GM18870 (cell line): ENCODE measurements at regions not wholly inside any gene's neighbourhood (a gene's known extent, or its start where the extent isn't known, plus 50 kb on each side); places are given as distances from the start of the nearest gene placed in this dataset.
A peak's percentile ranks its signal among the peaks of the same experiment; 100 is the strongest.

Experiments used
- ATAC-seq: cut with Tn5 transposase; IDR thresholded peaks from one replicate; pipeline ENCODE4 v1.9.1; 2021; ENCODE audit warnings: moderate library complexity; ENCODE audit not compliant: unreplicated experiment

DNA sequence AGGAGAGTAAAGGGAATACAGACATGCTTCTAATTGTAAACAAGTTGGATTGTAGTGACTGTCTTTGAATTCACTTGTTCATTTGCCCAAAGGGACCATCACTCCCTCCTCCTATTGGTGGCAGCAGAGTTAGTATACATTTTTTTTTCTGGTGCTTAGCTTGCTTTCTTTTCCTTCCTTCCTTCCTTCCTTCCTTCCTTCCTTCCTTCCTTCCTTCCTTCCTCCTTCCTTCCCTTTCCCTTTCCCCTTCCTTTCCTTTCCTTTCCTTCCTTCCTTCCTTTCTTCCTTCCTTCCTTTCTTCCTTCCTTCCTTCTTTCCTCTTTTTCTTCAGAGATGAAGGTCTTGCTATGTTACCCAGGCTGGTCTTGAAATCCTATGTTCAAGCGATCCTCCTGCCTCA lies 94.8 kb upstream of the ATP6AP2 start:
- ATAC-seq = no peak

DNA sequence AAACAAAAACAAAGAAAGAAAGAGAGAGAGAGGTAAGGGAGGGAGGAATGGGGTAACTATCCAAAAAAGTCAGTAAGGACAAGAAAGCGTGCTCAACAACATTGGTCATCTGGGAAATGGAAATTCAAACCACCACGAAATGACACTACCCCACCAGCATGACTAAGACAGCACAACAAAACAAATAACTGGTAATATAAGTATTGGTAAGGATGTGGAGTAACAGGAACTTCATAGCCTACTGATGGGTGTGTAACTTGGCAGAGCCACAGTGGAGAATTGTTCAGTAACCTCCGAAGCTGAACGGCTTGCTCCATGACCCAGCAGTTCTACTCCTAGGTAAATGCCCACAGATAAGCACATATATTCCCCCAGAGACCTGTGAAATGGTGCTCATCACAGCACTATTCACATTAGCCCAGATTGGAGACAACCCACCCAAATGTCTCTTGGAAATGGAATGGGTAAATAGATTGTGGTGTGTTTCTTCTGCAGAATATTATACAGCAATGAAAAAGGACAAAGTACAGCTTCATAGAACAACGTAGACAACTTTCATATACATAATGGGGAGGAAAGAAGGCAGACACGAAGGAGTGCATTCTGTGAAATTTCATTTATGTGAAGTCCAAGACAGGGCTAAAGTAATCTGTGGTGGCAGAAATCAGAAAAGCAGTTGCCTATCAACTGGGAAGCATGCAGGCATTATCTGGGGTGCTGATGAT lies 95.5 kb upstream of the ATP6AP2 start:
- no peak for ATAC-seq

DNA sequence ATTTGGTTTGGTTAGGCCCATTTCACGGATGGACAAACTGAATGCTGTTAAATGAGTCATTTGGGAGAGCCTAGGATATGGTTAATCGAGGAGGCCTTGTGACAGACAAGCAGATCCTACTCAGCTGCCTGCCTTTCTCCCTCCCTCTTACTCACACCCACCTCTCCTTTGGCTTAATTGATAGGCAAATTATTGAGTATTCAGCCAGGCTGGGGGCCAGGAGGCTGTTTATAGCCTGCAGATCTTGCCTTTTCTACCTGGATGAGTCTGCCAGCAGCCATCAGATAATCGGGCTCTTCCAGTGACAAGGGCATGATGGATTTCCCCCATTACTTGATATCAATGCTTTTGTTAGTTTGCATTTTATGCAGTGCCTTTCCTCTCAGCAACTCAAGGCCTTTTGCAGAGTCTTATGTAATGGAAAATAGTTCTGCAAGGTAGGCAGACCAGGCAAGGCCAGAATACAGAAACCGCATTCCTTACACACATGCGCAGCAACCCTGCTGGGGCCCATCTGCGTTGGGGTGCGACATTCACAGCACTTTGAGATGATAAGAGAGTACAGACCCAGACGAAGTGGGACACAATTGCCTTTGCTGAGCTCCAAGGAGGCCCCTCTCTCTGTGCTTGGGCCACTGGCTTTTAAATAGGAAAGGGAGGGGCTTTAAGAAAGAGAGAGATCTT lies 96.2 kb upstream of the ATP6AP2 start:
- no peak for ATAC-seq

DNA sequence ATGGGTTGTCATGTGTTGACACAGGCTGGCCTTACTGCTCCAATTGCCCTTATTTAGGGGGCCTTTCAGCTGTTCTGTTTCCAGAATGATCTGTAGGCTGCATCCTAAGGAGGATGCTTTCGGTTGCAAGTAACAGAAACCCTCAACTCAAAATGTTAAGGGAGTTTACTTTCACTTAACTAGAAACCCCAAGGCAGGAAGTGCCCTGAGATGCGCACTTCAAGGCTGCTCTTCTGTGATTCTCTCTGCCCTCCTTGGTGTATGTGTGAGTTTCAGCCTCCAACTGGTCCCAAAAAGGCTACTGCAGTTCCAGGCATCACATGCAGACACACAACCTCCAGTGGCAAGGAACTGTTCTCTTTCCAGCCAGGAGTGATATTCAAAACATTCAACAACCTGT lies 97.3 kb upstream of the ATP6AP2 start:
- ATAC-seq = no peak

DNA sequence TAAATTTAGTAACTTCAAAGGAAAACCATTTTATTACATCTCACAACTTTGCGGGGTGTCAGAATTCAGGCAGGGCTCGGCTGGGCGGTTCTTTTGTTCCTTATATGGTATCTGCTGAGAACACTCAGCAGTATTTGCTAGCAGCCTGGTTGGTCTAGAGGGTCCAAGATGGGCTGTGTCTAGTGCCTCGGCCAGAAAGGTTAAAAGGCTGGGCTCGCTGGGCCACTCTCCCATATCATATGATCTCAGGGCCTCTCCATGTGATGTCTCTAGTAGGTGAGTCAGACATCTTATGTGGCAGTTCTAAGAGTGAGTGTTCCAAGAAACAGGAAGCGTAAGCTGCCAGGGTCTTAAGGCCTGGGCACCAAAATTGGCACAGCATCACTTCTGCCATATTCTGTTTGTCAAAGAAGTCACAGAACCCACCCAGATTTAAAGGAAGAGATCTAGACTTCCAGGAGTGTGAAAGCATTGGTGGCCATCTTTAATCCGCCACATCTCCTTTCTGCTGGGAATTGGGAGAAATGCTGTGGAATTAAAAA lies 100.9 kb upstream of the ATP6AP2 start:
- ATAC-seq = no peak

DNA sequence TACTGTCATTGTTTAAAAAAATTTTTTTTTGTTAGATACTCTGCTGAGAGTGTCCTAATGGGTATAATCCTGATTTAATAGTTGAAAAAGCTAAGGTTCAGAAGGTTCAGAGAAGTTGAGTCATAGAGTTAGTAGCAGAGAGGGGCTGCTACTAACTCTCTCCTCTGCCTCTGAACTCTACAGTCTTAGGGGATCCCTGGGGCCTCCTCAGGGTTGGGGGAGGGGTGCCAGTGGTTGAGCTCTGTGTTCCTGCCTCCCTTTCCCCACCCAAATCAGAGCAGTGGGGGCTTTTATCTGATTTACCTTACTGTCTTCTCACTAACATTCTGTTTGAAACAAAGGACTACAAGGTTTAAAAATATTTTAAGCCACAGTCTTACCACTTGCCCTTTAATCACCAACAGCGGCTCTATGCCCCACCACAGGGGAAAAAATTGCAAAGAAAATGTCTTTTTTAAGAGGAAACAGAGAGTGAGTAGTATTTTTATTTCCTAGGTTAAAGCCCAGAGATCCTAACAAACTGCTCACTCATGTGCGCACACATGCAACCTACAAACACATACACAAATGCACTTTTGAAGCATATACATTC lies 102.2 kb upstream of the ATP6AP2 start:
- no peak for ATAC-seq

DNA sequence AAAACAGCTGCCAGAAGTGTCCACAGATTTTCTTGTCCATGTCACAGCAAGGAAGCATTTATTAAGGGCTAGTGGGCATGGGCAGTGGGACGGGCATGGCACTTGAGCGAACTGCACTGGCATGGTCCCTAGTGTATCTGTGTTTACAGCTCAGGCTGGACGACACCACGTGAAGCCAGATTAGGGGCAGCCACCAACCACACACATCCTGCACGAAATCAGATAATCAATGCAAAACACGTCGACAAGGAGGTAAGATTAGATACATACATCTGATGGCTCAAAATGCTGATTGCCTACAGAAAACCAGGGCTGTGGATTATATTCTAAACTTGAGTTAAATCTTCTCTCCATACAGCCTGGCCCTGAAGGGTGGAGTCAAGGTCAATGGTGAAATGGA lies 103.8 kb upstream of the ATP6AP2 start:
- no peak for ATAC-seq

DNA sequence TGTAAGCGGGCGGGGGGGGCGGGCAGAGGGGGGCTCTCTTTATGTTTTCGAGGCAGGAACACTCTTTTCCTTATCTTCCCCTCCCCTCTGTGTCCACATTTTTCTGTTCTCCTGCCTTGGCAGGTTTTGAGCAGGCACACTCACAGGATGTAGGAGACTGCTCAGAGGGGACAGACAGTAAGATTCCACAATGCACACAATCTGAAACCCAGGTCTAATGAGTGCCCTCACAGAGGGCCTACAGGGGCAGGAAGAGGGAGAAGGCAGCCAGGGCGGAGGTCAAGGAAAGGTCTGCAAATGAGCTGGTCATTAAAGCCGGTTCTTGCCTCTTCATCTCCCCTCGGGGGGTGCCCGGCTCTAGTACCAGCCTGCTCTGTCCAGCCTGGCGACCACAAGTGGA lies 106.1 kb upstream of the ATP6AP2 start:
- ATAC-seq = no peak

DNA sequence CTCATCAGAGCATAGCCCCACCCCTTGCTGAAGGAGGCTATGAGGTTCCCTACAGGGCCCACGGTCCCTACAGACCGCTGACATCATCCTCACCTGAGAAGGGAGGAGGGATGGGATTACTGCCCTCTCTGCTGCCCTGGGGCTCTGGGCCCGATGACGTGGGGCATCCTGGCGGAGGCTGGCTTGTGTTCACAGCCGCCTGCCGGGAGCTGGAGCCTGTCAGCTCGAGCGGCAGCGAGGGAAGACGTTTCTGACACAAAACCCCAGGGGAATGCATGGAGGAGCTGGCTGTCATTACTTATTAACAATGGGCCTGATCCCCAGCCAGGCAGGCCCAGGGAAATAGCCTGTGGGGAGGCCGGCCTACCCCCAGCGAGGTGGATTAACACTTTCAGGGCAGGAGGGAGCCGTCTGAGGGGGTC lies 106.6 kb upstream of the ATP6AP2 start:
- no peak for ATAC-seq

DNA sequence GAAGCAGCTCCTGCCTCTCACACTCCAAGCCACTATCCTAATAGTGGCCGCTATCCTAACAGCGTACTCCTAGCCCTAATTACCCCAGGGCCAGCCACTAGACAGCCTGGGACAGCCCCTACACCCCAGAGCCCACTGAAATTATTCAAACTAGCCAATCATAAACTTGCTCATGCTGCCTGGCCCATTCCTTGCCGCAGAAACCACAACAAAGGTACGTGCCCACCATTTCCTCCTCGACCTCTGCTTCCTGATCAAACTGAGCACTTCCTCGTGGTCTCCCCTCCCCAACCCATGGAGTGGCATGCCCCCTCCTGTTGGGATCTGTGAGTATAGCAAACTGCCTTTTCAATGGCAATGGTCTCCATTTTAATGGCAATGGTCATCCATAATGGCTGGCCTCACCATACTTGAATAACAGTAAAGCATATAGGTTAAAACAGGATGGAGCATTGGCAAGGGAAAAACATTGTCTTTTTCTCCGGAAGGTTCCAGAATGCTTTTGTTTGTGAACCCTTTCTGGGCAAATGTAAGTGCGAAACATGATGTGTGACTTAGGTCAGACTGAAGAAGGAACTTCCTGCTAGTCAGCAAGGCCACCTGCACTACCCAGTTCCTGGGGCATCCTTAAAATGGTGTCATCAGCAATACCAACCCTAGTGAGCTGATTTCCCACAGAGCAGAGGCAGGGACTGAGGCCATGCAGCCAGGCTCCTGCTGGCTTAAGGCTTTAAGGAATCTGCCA lies 107.1 kb upstream of the ATP6AP2 start:
- ATAC-seq = no peak

DNA sequence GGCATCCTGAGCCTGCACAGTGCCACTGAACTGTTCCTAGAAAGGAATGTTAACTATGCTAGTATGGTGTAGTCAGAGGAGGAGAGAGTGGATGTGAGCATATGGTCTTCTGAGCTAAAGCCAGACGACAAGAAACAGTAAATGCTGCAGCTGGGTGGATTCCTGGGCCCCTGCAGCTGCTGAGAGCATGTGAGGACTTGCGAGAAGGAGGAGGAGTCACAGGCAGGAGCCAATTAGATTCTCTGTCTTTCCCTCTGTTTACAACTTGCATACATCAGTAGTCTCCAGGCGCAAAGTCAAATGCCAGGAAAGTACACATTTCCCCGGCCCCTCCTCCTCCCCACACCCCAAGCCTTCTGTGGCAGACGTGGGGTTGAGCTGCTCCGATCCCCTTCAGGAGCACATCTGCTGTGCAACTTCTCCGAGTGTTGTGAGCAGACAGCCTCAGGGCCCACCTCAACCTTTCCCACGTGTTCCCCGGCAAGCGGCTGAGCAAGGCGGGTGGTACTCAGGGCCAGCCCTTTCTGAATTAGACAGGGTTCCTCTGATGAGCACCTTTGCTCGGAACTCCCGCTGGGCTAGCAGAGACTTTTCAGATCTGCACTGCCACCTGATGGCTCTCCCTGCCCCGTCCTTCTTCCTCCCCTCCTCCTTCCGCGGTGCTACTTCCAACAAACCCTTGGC lies 108.7 kb upstream of the ATP6AP2 start:
- peak; percentile 51 for ATAC-seq

DNA sequence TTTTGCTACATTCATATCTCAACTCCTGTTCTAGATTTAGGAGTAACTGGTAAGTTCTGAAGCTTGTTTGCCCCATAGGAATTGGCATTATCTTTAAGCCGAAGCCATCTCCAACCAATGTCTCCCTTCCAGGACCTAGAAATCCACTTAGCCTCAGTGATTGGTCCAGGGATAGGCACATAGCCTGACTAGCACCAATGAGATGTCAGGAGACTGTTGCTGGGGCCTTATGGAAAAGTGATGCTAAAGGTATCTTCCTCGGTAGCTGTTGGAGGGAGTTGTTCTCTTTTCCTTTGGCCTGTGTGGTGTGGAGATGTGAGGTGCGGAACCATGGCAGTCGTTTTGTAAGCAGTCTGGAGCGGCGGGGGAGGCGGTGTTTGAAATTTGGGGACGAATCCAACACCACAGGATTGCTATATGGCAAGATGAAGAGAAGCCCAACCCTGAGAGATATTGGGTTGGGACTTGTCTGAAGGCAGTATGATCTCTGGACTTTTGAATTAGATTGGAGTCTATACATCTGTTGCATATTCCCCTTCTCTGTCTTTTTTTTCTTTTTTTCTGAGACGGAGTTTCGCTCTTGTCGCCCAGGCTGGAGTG lies 109.8 kb upstream of the ATP6AP2 start:
- ATAC-seq = no peak

DNA sequence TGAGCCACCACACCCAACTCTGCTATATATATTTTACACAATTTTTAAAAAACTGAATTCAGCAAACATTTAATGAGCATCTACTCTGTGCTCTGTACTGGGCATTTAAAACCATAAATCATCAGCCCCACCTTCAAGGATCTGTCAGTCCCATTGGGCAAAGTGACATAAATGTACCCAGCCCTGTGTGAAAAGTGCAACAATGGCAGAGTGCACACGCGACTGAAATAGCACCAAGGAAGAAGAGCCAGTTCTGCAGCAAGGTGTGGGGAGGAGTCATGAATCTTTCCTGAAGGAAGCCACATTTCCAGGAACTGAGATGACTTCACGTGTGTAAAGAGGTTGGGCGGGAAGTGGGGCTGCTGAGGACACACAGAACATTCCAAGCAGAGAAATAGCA lies 111.5 kb upstream of the ATP6AP2 start:
- no peak for ATAC-seq

DNA sequence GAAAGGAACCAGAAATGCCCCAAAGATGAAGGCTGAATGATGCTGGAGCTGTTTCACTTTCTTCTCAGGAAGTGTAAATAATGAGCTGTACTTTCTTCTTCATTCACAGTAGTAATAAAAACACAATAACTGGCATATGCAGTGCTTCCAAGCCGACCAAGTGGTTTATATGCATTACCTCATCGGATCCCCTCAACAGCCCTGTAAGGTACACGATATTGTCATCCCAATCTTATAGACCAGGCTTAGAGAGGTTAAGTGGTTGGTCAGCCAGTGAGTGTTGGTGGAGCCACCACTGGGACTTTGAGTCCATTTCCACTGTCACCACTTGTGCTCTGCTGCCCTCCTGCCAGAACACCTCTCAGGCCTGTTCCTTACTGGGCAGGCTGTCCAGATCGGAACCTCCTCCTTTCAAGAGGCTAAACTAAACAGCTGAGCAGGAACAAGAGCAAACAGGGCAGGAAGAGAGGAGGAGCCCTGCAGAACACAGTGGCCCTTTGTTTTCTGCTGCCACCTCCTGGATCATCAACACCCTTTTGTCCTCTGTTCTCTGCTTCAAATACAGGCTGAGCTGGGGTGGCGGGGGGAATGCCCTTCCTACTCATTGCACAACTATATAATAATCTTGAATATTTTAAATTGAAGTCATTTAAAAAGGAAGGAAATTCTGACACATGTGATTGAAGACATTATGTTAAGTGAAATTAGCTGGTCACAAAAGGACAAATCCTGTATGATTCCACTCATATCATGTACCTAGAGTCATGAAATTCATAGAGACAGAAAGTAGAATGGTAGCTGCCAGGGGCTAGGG lies 112.5 kb upstream of the ATP6AP2 start:
- peak; percentile 49 for ATAC-seq

DNA sequence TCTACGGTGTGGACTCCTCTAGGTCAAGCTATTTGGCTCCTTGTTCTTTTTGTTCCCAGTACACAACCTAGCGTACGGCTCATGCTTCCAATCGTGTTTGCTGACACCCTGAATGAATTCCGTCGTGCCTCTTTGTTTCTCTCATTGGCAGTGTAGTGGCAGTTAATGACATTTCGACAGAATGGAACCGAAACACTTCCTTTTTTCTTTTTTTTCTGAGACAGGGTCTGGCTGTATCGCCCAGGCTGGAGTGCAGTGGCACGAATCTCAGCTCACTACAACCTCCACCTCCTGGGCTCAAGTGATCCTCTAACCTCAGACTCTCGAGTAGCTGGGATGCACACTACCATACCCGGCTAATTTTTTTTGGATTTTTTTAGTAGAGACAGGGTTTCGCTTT lies 113.3 kb upstream of the ATP6AP2 start:
- no peak for ATAC-seq

DNA sequence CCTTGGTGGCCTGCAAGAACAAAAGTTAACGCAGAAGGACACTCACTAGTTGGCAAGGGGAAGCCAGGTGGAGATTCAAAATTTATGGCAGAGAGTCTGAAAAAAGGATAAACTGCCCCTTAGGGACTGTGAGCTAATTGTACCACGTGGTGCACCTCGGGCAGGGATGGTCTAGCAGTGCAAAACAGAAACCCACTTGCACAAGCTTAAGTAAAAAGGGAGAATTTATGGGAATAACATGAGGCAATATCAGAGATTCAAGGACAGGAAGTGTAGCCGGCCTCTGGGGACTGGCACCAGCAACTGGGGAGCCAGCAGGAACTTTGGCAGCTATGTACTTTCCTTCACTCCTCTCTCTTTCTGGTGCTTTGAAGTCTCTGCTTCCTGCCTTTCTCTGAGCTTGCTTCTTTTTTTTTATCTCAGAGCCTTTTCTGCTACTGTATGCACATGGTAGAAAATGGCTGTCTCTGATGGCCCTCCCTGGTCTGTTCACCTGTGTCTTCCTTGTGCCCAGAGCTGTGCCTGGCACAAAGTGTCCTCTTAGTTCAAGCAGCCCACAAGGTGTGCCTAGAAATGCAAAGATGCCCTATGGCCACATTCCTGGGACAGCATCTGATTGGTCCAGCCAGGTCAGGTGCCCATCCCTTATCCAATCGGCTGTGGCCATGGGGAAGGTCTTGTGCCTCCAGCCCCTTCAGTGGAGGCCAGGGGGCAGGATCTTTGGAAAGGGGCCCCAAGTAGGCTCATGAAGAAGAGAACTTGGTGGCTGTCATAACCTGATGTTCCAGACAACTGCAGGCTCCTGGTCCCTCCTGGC lies 114.8 kb upstream of the ATP6AP2 start:
- ATAC-seq = no peak

DNA sequence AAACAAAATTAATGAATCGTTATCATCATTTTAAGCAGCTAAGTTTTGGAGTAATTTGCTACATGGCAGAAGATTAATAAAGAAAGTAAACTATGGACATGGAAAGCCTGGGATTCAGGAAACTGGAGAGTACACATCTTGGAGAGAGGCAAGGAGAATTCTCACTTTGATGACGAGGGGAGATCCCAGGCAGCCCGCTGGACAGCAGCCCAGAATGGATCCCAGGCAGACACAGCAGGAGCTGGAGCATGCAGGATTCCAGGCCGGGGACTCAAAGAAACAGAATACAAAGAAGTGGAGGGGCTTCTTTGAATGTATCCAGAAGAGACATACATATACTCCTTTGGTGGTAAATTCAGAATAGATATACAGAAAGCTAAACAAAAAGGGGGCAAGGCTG lies 118.0 kb upstream of the ATP6AP2 start:
- no peak for ATAC-seq

DNA sequence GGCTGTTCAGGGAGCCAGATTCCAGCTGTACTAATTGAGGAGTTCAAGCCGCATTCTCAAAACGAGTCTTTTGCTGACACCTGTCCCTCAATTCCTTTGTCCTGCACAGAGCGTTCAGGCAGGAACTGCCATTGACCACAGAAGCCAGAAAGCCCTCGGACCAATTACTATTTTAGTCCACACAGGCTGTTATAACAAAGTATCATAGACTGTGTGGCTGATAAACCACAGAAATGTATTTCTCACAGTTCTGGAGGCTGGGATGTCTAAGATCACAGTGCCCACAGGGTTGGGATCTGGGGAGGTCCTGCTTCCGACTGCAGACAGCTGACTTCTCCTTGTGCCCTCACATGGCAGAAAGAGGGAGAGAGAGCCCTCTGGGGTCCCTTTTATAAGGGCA lies 119.8 kb upstream of the ATP6AP2 start:
- no peak for ATAC-seq
